PFSK-1 (cell line): ENCODE measurements at regions not wholly inside any gene's neighbourhood (a gene's known extent, or its start where the extent isn't known, plus 50 kb on each side); places are given as distances from the start of the nearest gene placed in this dataset.

Experiments used
- FOXP2 ChIP-seq: optimal IDR thresholded peaks from 2 replicates; pipeline ENCODE3; 2011; ENCODE audit warnings: borderline replicate concordance, control low read depth, inconsistent platforms; ENCODE audit not compliant: insufficient read depth; ENCODE audit errors: extremely low read length, extremely low read depth
- POLR2AphosphoS5 ChIP-seq: IDR thresholded peaks from 2 replicates; pipeline ENCODE4 v1.6.1; 2012; ENCODE audit warnings: low read depth, mild to moderate bottlenecking, control low read depth, low read length, moderate library complexity
- REST ChIP-seq, 2 experiments: IDR thresholded peaks; 2 replicates each; pipeline versions ENCODE4 v1.6.1 to v1.8.0; 2011 to 2012; ENCODE audit warnings: low read depth in 2 of 2, low read length in 2 of 2, control low read depth in 1 of 2, inconsistent platforms in 1 of 2, mild to moderate bottlenecking in 1 of 2, moderate library complexity in 1 of 2; ENCODE audit not compliant: insufficient read depth in 1 of 2
- SIN3A ChIP-seq: IDR thresholded peaks from 2 replicates; pipeline ENCODE4 v1.6.1; 2012; ENCODE audit warnings: mild to moderate bottlenecking, low read length, moderate library complexity, borderline replicate concordance; ENCODE audit not compliant: insufficient read depth
- TAF1 ChIP-seq: IDR thresholded peaks from 2 replicates; pipeline ENCODE4 v1.6.1; 2012; ENCODE audit warnings: low read length, control low read depth, borderline replicate concordance; ENCODE audit not compliant: insufficient read depth

GRCh38 chr19:30887042-30887441 lies 462.2 kb downstream of the TSHZ3 start:
- TF ChIP-seq REST (IDR thresholded peaks at IDR 0.05; ENCODE audit: insufficient read depth in 1 of 2, low read depth in 2 of 2, low read length in 2 of 2) (no peak), TAF1 (no peak), POLR2AphosphoS5 (no peak), SIN3A (no peak), FOXP2 (no peak)

GRCh38 chr19:30886222-30886621 lies 463.0 kb downstream of the TSHZ3 start:
- TF ChIP-seq REST (IDR thresholded peaks at IDR 0.05; ENCODE audit: insufficient read depth in 1 of 2, low read depth in 2 of 2, low read length in 2 of 2) (no peak), SIN3A (no peak), TAF1 (no peak), POLR2AphosphoS5 (no peak), FOXP2 (no peak)

- TF ChIP-seq POLR2AphosphoS5 (no peak), FOXP2 (no peak), SIN3A (no peak), TAF1 (no peak), REST (IDR thresholded peaks at IDR 0.05; ENCODE audit: insufficient read depth in 1 of 2, low read depth in 2 of 2, low read length in 2 of 2) (no peak)
Measured at GRCh38 chr19:30884146-30884812, 465.0 kb downstream of the TSHZ3 start.

GRCh38 chr19:30883071-30883470 lies 466.2 kb downstream of the TSHZ3 start:
- no peak for TF ChIP-seq FOXP2
- TF ChIP-seq SIN3A, result no peak
- no peak for TF ChIP-seq TAF1
- TF ChIP-seq REST (IDR thresholded peaks at IDR 0.05; ENCODE audit: insufficient read depth in 1 of 2, low read depth in 2 of 2, low read length in 2 of 2), result no peak
- no peak for TF ChIP-seq POLR2AphosphoS5

GRCh38 chr19:30882411-30883005 lies 466.7 kb downstream of the TSHZ3 start:
- no peak for TF ChIP-seq POLR2AphosphoS5
